COLO668 (cell line): ENCODE measurements at regions not wholly inside any gene's neighbourhood (a gene's known extent, or its start where the extent isn't known, plus 50 kb on each side); places are given as distances from the start of the nearest gene placed in this dataset.
"Not testable (repeated sequence)": the region's sequence is repeated elsewhere in the genome, so short reads cannot be mapped to it uniquely, and the experiment has no call there.

Experiments used
- DNase-seq: peaks from one replicate; lab custom pipeline; 2025; ENCODE audit not compliant: unreplicated experiment; lab: John Stamatoyannopoulos, UW

DNA sequence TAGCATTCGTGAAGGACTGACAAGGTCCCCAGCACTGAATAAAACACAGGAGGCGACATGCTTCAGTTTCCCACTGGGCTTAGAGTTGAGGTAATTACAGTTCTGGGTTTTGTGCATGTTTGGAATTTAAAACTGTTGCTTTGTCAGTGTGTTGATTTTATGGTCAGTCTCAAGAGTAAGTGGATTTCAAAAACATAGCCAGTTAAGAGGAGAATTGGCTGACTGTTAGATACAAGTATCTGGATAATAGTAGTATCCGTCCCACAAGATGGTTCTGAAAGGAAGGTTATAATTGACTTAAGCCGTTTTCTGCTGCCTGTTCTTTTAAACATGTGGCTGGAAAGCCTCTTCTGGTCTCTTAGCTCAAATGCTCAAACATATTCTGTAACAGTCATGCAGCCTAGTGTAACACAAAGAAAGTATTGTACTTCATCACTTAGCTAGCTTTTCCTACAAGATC is 170.9 kb downstream of the POLR1F start:
- DNase-seq = no peak

- DNase-seq = no peak
Measured at GRCh38 chr7:19533266-19533665, 175.6 kb downstream of the POLR1F start.

DNA sequence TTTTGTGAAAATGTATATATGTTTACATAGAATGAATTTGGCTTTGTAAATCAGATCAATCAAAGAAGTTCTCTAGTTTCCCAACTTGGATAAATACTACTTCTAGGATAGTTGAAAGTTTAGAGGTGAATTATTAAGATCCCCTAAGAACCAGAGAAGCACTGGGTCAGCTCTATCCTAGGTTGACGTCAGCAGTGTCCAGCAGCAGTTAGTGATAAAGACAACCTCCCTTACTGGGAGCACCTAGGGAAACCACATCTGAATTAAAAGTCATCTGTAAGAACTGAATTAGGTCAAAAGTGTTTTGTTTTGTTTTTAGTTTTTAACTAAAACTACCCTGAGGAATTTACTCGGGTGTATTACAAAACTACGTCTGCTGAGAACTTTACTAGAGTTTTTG is 178.0 kb downstream of the POLR1F start:
- no peak for DNase-seq

GRCh38 chr7:19530261-19530660 is 178.6 kb downstream of the POLR1F start:
- no peak for DNase-seq

DNA sequence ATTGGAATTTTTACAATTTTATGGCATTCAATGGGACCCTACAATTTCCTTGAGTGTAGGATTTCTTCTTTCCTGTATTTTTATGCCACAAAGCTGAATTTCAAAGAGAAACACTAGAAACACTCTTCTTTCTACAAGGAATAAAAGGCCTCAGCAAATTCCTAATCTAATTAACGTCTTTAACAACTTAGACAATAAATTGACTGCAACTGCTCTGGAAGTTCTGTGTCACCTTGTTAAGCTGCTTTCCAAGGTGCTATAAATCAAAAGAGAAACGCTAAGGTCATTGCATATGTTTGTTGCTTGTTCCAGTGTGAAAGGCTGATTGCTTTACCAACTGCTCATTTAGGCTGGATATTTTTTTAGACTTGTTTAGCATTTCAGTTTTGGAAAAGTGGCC is 182.2 kb downstream of the POLR1F start:
- no peak for DNase-seq

DNA sequence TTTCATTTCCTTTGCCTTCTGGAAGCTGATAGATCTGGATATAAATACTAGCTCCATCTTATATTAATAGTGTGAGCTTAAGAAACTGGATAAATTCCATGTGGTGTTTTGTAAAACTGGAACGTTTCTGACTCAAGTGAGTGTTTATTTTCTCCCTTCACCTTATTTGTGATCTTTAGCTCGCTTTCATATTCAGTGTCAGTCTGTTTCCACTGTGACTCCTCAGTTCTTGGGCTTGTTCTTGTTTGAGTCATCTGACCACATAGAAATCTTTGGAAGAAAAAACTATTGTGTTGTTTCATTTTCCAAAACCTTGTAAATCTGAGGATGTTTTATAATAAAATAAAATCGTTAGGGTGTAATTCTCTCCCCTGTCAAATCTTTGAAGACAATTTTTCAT is 186.4 kb downstream of the POLR1F start:
- no peak for DNase-seq

DNA sequence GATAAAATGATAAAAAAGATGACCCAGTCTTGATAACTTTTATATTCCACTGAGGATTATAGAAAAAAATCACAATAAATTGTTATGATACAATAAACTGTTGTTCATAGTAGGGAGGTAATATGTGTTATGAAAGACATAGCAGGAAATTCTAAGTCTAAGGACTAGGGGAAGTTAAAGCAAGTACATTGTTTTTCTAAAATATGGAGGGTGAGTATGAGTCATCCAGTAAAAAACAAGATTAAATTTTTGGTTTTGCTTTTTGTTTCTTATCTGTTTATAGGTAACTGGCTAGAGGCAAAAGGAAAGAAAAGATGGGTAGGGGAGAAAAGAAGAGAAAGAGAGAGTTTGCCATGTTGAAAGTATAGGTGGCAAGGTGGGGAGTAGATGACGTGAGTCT is 188.4 kb downstream of the POLR1F start:
- no peak for DNase-seq

- DNase-seq = peak; percentile 41
Measured at GRCh38 chr7:19519443-19520021, 189.3 kb downstream of the POLR1F start.

DNA sequence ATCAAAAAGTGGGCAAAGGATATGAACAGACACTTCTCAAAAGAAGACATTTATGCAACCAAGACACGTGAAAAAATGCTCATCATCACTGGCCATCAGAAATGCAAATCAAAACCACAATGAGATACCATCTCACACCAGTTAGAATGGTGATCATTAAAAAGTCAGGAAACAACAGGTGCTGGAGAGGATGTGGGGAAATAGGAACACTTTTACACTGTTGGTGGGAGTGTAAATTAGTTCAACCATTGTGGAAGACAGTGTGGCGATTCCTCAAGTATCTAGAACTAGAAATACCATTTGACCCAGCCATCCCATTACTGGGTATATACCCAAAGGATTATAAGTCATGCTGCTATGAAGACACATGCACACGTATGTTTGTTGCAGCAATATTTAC is 191.3 kb downstream of the POLR1F start:
- DNase-seq = not testable (repeated sequence)

- DNase-seq = no peak
Measured at GRCh38 chr7:19508821-19509220, 200.0 kb downstream of the POLR1F start.

- DNase-seq = no peak
Measured at GRCh38 chr7:19508124-19508523, 200.7 kb downstream of the POLR1F start.

GRCh38 chr7:19491821-19492452 is 216.9 kb downstream of the POLR1F start:
- DNase-seq = no peak

- DNase-seq = no peak
Measured at GRCh38 chr7:19491371-19491770, 217.5 kb downstream of the POLR1F start.

DNA sequence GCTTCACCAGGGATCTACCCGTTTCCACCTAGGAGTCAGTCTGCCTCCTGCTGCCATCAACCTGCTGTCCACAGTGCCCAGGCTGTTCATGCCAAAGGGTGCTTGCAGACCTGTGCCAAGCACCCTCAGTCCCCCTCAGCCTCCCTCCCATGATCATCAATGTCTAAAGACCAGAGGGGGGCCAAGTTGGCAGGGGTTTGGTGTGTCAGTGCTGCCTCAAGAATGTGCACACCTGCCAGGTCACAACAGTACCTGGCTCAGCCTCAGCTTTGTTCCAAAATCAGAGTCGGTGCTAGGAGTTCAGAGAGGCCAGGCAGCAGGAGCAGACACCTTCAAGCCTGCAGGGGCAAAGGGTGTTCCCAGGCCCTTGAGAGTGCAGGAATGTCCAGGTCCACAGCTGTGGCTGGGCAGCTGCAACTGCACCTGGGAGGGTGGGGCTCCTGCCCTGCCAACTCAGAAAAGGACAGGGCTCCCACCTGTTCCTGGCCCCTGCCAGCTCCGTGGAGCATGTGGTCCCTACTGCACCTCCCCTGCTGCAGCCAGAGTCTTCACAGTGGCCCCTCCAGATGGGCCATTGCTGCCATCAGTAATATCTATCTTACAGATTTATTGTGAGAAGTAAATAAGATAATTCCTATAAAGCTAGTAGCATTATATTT is 219.5 kb downstream of the POLR1F start:
- no peak for DNase-seq

- no peak for DNase-seq
Measured at GRCh38 chr7:19488056-19488455, 220.8 kb downstream of the POLR1F start.

DNA sequence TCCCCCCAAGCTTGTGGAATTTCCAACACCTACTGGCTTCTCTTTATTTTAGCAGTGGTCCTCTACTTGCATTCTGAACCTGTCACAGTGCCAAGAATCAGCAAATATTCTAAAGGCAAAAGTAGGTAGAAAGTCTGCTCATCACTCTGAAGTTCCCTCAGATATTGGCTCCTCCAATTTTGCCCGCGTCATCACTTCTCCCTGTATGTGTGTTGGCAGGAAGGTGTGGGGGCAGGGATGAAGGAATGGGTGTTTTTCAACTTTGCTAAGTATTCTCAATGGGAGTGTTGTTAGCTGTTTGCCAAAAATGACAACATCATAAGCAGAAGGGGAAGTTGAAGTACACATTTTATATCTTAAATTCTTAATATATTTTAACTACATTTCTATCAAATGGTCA is 226.2 kb downstream of the POLR1F start:
- DNase-seq = no peak

DNA sequence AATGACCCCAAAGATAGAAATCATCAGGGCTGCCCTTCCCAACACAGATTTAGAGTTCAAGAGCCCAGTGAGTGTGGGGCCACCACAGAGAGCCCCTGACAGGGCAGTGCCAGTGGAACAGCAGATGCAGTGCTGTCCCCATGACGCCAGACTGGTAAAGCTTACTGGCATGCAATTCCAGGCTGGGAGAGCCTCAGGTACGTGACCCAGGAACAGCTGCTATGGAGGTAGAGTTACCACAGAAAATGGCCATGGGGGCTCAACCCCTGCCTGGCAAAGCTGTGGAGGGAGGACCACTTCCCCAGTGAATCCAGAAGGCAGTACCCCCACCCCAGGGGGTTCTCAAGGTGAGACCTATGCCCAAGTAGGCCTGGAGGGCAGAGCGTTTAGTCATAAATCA is 228.5 kb downstream of the POLR1F start:
- no peak for DNase-seq

GRCh38 chr7:19470031-19470430 is 238.8 kb downstream of the POLR1F start:
- DNase-seq = no peak

DNA sequence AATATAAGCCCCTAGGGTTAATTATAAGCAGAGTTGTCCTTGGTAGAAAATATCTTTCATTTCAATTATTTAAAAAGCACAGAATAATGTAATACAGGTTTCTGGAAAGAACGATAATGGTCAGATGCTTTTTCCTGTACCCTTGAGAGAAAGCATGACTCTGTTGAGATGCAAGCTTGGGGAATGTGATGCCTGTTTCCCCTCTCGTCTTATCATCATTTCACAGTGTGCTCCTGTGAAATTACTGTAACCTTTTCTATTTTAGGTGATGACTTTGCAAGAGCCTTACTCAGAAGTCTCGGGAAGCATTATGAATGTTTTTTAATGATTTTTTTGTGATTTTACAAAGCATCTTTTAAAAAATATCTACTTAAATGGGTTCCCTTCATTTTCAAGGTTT is 243.0 kb downstream of the POLR1F start:
- DNase-seq = no peak

GRCh38 chr7:19464751-19465150 is 244.1 kb downstream of the POLR1F start:
- DNase-seq = no peak

DNA sequence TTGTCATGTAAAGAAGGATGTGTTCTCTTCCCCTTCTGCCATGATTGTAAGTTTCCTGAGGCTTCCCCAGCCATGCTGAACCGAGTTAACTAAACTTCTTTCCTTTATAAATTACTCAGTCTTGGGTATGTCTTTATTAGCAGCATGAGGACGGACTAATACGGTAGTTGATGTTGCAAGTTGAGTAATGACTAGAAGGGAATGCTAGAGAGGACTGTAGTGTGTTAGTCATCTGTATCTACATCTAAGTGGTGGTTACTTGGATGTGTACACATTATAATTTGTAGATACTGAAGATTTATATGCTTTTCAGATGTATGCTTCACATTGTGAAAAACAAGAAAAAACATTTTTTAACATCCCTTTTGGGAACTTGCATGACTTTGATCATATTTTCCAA is 244.6 kb downstream of the POLR1F start:
- no peak for DNase-seq

DNA sequence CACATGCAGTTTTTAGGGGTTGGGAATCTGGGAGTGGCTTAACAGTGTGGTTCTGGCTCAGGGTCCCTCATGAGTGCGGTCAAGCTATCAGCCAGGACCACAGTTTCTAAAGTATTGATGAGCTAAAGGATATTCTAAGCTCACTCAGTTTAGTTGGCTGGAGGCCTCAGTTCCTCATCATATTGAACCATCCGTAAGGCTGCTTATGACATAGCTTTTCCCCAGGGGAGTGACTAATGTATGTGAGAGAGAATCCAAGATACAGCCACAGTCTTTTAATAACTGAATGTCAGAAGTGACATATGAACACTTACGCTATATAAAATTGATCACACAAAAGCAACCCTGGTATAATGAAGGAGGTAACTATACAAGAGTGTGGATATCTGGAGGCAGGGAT is 245.3 kb downstream of the POLR1F start:
- no peak for DNase-seq

DNA sequence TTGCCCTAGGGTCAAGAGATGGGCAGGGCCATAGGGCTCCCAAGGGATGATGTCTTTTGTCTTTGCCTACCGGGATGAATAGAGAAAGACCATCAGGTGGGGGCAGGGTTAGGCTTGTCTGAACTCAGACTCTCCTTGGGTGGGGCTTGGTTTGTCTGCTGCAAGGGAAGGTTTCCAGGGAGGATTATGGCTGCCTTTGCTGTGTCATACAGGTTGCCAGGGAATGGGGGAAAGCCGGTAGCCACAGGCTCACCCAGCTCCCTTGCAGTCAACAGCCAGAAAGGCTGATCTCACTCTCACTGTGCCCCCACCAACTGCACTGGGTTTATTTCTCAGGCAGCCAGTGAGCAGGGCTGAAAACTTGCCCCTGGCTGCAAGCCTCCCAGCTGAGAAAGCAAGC is 253.2 kb downstream of the POLR1F start:
- DNase-seq = no peak
